ENCODE measurements at regions not wholly inside any gene's neighbourhood (a gene's known extent, or its start where the extent isn't known, plus 50 kb on each side); places are given as distances from the start of the nearest gene placed in this dataset.

DNA sequence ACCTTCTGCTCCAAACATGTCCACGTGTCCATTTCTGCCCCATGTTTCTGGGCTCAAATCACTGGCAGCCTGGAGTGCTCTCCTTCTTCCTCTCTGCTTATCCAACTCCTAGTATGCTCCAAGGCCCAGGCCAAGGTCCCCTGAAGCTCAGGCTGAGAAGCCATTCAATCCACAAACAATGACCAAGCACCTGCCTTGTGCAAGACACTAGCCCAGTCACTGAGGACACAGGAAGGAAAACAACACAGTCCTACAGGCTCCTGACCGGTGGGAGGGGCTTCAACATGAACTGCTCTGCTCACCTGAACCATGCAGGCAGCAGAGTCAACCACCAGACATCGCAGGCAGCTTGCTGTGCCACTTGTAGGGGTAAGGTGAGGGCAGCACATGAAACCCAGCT, 93.6 kb downstream of the RPL27A start:
- no peaks in the 10 kb centered on the region for H3K9me2 ChIP-seq (replicated peaks; ENCODE audit: insufficient read depth, low read length)
- H3F3A ChIP-seq (ENCODE audit: insufficient read depth): no peaks in the 10 kb centered on the region
- no peak overlapping the region for H3K4me3 ChIP-seq (ENCODE audit: insufficient read depth, low read length, poor library complexity, severe bottlenecking)
- no peaks in the 10 kb centered on the region for H3K9me3 ChIP-seq (ENCODE audit: insufficient read depth, low read length)
- H2AFZ ChIP-seq (ENCODE audit: low read depth, low read length, severe bottlenecking): no peak overlapping the region
- H3K36me3 ChIP-seq (ENCODE audit: low read length): no peaks in the 10 kb centered on the region
- no peak overlapping the region for H3K27ac ChIP-seq (ENCODE audit: low read depth, low read length)
- H3K27me3 ChIP-seq (ENCODE audit: low read length): no peaks in the 10 kb centered on the region
- H4K20me1 ChIP-seq (ENCODE audit: low read depth, low read length): no peaks in the 10 kb centered on the region
- TF ChIP-seq EZH2phosphoT487 (conservative IDR thresholded peaks at IDR 0.05; ENCODE audit: low read length): no peak
- TF ChIP-seq, protein P1, sequence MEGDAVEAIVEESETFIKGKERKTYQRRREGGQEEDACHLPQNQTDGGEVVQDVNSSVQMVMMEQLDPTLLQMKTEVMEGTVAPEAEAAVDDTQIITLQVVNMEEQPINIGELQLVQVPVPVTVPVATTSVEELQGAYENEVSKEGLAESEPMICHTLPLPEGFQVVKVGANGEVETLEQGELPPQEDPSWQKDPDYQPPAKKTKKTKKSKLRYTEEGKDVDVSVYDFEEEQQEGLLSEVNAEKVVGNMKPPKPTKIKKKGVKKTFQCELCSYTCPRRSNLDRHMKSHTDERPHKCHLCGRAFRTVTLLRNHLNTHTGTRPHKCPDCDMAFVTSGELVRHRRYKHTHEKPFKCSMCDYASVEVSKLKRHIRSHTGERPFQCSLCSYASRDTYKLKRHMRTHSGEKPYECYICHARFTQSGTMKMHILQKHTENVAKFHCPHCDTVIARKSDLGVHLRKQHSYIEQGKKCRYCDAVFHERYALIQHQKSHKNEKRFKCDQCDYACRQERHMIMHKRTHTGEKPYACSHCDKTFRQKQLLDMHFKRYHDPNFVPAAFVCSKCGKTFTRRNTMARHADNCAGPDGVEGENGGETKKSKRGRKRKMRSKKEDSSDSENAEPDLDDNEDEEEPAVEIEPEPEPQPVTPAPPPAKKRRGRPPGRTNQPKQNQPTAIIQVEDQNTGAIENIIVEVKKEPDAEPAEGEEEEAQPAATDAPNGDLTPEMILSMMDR (IDR thresholded peaks at IDR 0.05; ENCODE audit: insufficient read depth, low read length, poor library complexity, severe bottlenecking): no peak
- no peaks in the 10 kb centered on the region for H3K79me2 ChIP-seq (ENCODE audit: insufficient read depth, low read length)
- no peak overlapping the region for H3K9ac ChIP-seq (ENCODE audit: low read length)
- H3K4me2 ChIP-seq (ENCODE audit: low read depth, low read length, poor library complexity, severe bottlenecking): no peak overlapping the region

DNA sequence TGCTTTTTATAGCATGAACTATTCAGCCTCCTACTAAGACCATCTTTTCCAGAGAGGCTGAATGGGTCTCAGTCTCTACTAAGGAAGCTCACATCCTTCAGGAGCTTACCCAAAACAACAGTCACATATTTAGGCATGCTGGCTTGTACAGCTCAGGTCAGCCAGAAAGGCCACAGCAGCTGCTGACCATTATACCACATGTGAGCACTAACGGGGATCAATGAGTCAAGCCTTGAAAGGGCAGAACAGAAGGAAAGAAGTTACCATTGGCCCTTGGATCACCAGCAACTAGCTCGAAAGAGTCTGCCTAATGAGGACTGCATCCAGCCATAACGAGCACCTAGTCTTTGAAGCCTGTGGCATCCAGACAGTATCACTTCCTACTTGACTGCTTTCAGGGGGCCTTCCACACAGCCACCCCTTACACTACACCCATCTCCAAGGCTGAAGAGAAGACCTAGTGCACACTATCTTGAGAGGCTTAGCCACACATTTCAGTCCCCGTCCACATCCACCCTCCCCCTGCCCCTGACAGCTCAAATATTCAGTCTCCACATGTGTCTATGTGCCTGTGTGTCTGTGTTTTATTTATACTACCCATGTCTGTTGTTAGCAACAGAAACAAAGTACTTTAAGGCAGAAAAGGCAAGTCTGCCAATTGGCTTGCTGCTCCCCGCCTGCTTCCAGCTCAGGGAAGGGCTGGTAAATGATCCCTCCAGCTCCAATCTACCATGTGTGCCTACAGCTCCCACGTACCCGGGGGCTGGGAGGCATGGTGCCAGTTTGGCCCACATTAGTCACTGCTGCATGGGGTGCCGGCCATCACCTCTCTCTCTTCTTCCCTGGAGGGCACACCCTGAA, 95.5 kb downstream of the RPL27A start:
- no peak overlapping the region for H3K9ac ChIP-seq (ENCODE audit: low read length)
- no peaks in the 10 kb centered on the region for H3K9me2 ChIP-seq (replicated peaks; ENCODE audit: insufficient read depth, low read length)
- no peaks in the 10 kb centered on the region for H3K79me2 ChIP-seq (ENCODE audit: insufficient read depth, low read length)
- no peaks in the 10 kb centered on the region for H3F3A ChIP-seq (ENCODE audit: insufficient read depth)
- no peak overlapping the region for H3K4me2 ChIP-seq (ENCODE audit: low read depth, low read length, poor library complexity, severe bottlenecking)
- no peak overlapping the region for H2AFZ ChIP-seq (ENCODE audit: low read depth, low read length, severe bottlenecking)
- TF ChIP-seq, protein P1 (IDR thresholded peaks at IDR 0.05; ENCODE audit: insufficient read depth, low read length, poor library complexity, severe bottlenecking): no peak
- no peak for TF ChIP-seq EZH2phosphoT487 (conservative IDR thresholded peaks at IDR 0.05; ENCODE audit: low read length)
- no peaks in the 10 kb centered on the region for H4K20me1 ChIP-seq (ENCODE audit: low read depth, low read length)
- no peaks in the 10 kb centered on the region for H3K9me3 ChIP-seq (ENCODE audit: insufficient read depth, low read length)
- no peak overlapping the region for H3K27ac ChIP-seq (ENCODE audit: low read depth, low read length)
- no peaks in the 10 kb centered on the region for H3K36me3 ChIP-seq (ENCODE audit: low read length)
- no peak overlapping the region for H3K4me3 ChIP-seq (ENCODE audit: insufficient read depth, low read length, poor library complexity, severe bottlenecking)
- no peaks in the 10 kb centered on the region for H3K27me3 ChIP-seq (ENCODE audit: low read length)

- Histone ChIP-seq H3K79me2 (ENCODE audit: insufficient read depth, low read length) (no peaks in the 10 kb centered on the region), H2AFZ (ENCODE audit: low read depth, low read length, severe bottlenecking) (no peak overlapping the region), H3K9me3 (ENCODE audit: insufficient read depth, low read length) (no peaks in the 10 kb centered on the region), H4K20me1 (ENCODE audit: low read depth, low read length) (no peaks in the 10 kb centered on the region), H3K27me3 (ENCODE audit: low read length) (no peaks in the 10 kb centered on the region), H3K4me2 (ENCODE audit: low read depth, low read length, poor library complexity, severe bottlenecking) (no peak overlapping the region), H3K9me2 (replicated peaks; ENCODE audit: insufficient read depth, low read length) (no peaks in the 10 kb centered on the region), H3K27ac (ENCODE audit: low read depth, low read length) (no peak overlapping the region), H3F3A (ENCODE audit: insufficient read depth) (no peaks in the 10 kb centered on the region), H3K9ac (ENCODE audit: low read length) (no peak overlapping the region), H3K4me3 (ENCODE audit: insufficient read depth, low read length, poor library complexity, severe bottlenecking) (no peak overlapping the region), H3K36me3 (ENCODE audit: low read length) (no peaks in the 10 kb centered on the region)
- TF ChIP-seq, protein P1 (IDR thresholded peaks at IDR 0.05; ENCODE audit: insufficient read depth, low read length, poor library complexity, severe bottlenecking): no peak
These were observed 96.5 kb downstream of the RPL27A start for GRCh38 chr11:8779107-8779506.
